ENCODE measurements at regions not wholly inside any gene's neighbourhood (a gene's known extent, or its start where the extent isn't known, plus 50 kb on each side); places are given as distances from the start of the nearest gene placed in this dataset.

- no peak for DNase-seq
Observed at GRCh38 chr11:91188484-91188883, 965.6 kb upstream of the CHORDC1 start.

DNA sequence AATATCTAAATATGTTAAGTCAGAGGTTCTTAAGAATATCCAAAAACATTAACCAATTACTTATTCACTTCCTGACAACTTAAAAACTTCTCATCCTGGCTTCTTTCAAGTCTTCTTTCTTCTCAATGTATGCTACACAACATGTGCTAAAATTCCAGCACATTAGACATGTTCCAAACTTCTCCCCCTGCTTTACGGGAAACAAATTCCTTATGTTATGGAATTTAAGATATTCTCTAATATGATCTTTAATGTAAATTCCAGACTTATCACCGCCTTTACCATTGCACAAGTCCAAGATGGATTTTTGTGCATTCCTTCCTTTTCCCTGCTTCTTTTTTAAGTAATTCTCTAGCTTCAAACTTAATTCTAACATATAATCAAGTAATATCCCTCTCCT lies 964.5 kb upstream of the CHORDC1 start:
- DNase-seq: no peak

DNA sequence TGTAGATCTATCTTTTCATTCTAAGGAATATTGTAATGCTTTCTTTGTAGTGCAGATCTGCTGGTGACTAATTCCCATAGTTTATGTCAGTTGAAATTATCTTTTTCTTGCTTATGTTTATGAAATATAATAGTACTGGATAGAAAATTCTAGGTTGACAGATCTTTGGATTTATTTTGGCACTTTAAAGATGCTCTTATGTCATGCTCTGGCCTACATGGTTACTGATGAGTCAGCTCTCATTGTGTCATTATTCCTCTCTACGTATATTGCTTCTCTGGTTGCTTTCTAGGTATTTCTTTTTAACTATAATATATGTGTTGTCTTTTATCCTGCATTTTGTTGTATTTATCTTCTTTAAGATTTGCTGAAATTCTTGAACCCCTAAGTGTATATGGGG lies 955.5 kb upstream of the CHORDC1 start:
- no peak for DNase-seq

DNA sequence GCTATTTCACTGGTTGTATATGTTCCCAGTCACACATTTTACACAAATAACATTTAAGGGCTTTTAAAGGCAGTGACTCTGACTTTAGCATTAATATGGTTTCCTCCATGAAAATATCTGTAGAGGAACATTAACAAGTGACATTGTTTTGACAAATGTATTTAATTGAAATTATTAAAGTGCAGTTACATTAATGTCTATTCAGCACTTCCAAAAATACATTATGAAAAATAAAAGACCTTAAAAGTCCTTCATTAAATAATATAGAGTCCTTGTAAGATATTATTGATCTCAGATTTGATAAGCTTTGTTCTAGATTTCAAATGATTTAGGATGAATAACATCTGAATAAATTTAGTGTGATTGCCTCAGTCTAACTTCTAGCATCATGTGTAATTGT lies 951.9 kb upstream of the CHORDC1 start:
- DNase-seq: no peak

GRCh38 chr11:91174193-91174592 lies 951.3 kb upstream of the CHORDC1 start:
- no peak for DNase-seq

DNA sequence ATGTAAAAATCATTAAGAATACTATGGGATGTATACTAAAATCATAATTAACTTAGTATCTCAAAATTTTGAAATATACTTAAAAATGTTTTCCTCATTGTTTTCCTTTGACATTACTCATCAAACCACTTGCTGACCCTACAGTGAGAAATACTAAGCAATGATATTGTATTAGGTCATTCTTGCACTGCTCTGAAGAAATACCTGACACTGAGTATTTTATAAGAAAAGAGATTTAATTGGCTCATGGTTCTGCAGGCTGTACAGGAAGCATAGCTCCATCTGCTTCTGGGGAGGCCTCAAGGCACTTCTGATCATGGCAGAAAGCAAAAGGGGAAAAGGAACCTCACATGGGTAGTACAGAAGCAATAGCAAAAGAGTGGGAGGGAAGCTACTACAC lies 950.9 kb upstream of the CHORDC1 start:
- no peak for DNase-seq

GRCh38 chr11:91170711-91171110 lies 947.9 kb upstream of the CHORDC1 start:
- no peak for DNase-seq

DNA sequence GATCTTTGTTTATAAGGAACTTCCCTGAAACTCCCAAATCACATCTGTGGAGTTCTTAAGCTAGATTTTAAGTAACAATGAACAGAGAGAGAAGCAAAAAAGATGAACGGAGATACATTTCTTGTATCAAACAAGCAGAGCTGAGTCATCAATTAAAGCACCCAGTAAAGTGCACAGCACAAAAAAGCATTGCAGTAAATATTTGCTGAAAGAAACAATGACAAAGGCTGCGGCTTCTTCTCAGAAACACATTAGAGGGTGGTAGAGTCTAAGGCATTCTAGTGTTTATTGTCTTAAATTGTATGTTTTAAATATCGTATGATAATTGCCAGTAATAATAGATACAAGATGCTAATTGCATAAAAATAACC lies 941.6 kb upstream of the CHORDC1 start:
- no peak for DNase-seq

DNA sequence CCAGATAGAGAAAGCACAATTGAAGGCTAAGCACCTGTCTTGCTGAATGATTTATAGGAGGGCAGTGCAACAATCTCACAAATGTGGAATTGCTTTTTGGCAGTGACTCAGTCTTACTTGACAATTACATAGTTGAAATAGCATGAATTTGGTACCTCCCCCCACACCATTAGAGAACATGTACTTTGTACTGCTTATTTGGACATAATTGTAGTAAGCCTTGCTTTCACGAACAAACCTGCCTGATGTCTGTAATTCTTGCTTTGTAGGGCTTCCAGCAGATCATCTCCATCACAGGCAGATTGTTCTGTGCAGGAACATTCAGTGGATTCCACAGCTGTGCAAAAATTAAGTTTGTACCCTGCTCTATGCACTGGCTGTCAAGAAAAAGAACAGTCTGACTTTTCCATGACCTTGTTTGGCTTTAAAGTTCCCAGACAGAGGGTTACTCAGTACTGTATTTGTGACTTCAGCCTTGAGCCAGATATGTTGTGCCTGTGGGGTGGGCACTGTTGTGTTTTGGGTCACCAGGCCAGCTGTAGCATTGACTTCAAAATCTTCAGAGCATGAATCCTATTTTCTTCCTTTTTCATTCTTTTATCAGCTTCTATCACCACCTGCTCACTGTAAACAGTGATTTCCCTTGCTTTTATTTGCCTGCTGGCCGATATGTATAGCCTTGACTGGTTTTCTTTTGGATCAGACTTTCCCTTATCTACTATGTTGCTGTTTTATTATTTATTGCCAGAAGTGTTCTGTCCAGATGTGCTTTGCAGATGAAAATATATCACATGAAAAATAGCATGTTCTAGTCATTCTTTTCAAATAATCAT lies 941.0 kb upstream of the CHORDC1 start:
- DNase-seq: no peak

- no peak for DNase-seq
Observed at GRCh38 chr11:91160661-91161060, 937.8 kb upstream of the CHORDC1 start.

- no peak for DNase-seq
Observed at GRCh38 chr11:91158891-91159537, 936.2 kb upstream of the CHORDC1 start.

GRCh38 chr11:91158297-91158696 lies 935.4 kb upstream of the CHORDC1 start:
- DNase-seq: no peak

DNA sequence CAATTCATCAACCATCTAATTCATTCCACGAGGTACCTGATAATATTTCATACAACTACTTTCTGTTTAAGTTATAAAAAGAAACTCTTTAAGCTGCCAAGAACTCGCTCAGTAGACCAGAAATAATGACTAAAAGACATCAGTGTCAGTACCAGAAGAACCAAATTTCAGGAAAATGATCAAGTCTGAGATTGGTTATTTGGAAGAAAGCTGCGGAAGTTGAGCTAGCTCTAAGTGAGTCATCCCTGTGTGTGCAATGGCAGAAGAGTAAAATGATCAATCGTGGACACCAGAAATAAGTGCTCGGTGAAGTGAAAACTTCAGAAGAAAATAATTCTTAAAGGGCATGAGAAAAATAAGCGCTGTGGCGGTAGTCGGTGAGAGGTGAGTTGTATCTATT lies 933.2 kb upstream of the CHORDC1 start:
- DNase-seq: no peak

DNA sequence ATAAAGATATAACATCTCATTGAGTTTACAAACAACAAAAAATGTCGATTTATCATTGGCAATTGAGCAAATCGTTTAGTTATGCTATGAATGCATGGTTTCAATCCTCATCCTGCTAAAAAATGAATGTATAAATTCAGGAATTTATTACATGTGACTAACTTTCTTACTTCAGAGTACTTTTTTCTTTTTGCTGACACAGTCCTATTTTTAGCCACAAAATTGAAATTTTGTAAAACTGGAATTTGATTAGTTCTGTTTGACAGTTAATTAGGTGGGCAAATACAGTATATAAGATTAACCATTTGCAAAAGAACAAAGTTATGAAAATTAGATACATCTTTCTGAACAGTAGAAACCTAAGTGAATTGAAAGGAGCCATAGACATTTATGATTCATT lies 925.0 kb upstream of the CHORDC1 start:
- DNase-seq: no peak

DNA sequence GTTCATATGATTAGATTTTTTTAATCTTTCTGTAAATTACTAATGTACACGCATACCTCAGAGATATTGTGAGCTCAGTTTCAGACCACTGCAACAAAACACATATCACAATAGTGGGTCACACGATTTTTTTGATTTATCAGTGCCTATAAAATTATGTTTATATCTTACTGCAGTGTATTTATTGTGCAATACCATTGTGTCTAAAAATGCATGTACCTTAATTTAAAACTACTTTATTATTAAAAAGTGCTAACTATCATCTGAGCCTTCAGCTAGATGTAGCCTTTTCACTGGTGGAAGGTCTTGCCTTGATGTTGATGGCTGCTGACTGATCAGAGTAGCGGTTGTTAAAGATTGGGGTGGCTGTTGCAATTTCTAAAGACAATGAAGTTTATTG lies 918.8 kb upstream of the CHORDC1 start:
- DNase-seq: no peak

GRCh38 chr11:91136631-91137030 lies 913.8 kb upstream of the CHORDC1 start:
- no peak for DNase-seq

DNA sequence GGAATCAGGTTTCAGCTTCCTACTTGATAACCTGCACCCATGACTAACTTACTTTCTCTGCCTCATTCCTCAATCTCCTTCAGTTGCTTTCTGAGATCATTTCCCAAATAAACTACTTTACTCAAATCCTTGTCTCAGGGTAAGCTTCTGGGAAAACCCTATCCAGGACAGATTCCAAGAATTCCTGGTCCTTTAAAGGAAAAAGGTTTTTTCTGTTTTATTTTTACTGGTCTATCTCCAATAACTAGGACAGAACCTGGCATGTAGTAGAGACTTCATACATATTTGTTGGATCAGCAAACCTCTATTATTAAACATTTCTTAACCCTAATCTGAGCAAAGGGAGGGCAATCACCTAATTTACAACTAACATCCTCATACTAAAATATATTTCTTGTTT lies 910.5 kb upstream of the CHORDC1 start:
- no peak for DNase-seq

DNA sequence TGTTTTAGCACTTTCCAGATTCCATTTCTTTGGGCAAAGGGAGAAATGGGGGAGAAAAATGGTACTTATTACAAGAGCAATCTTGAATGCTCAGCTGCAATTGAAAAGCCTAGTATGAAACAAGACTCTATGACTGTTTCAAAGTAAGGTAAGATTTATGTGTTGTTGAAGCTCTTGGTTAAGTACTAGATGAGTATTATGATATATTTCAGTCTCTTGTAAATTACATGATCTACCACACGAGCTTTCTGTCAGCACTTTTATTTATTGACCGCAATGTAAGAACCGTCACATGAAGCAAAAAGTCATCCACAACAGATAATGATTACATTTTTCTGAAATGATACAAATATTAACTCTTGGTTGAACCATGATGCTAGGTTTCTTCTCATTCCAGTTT lies 906.7 kb upstream of the CHORDC1 start:
- no peak for DNase-seq

GRCh38 chr11:91124363-91124762 lies 901.5 kb upstream of the CHORDC1 start:
- DNase-seq: no peak

GRCh38 chr11:91115116-91115515 lies 892.3 kb upstream of the CHORDC1 start:
- DNase-seq: no peak

- no peak for DNase-seq
Observed at GRCh38 chr11:91104237-91104636, 881.4 kb upstream of the CHORDC1 start.

GRCh38 chr11:91100427-91100826 lies 877.6 kb upstream of the CHORDC1 start:
- no peak for DNase-seq

DNA sequence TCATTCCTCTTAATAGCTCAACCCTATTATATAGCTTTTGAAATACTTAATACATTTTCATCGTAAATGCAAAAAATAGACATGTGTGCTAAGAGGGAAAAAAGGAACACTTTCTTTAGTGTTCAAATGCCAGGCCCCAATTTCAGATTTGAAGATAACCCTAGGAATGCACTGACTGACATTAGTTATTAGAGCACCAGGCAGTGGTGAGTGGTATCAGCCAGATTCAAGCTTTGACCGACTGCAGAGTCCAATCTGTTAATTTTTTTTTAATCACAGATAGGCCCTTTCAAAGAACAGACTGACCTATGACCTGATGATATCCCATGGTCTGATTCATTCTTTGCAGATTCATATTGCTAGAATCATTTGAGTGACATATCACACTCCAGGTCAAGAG lies 874.2 kb upstream of the CHORDC1 start:
- no peak for DNase-seq

- no peak for DNase-seq
Observed at GRCh38 chr11:91093141-91093540, 870.3 kb upstream of the CHORDC1 start.

GRCh38 chr11:91091563-91091962 lies 868.7 kb upstream of the CHORDC1 start:
- no peak for DNase-seq
